ENCODE measurements at regions not wholly inside any gene's neighbourhood (a gene's known extent, or its start where the extent isn't known, plus 50 kb on each side); places are given as distances from the start of the nearest gene placed in this dataset.

DNA sequence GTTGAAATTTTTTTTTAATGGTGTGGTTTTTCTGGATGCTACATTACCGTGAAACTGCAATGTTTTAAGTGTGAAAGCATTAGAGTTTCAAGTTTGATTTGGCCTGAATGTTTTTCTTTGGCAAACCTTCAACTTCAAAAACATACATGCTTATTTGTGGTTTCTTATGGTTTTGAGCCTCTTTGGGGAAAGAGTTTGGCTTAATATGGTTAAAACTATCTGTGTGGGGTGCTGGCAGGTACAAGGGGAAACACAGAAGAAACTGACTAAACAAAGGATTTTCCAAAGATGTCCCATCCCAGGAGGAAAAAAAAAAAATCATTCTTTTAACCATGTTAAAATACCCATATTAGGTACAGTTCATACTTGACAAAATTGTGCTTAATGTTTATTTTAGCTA lies 121.1 kb downstream of the HGF start:
- no peak for DNase-seq

- no peak for DNase-seq
Measured at GRCh38 chr7:81645435-81645834, 124.4 kb downstream of the HGF start.

DNA sequence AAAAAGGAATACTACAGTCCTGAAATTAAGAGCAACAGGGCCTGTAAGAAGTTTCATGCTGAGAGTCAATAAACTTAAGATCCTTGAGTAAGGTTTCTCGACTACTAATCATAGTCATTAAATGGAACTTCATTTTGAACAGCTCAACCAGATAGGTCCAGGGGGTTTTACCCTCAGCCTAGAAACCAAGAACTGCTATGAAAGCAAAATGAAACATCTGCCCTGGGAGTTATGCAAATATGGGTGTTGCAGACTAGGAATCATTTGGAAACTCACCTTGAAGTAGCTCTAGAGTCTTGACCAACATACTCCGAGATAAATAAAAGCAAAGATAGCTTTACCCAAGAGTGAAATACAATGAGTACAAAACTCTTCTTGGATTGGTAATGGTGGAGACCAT lies 128.0 kb downstream of the HGF start:
- DNase-seq: no peak

GRCh38 chr7:81638198-81638597 lies 131.6 kb downstream of the HGF start:
- no peak for DNase-seq

DNA sequence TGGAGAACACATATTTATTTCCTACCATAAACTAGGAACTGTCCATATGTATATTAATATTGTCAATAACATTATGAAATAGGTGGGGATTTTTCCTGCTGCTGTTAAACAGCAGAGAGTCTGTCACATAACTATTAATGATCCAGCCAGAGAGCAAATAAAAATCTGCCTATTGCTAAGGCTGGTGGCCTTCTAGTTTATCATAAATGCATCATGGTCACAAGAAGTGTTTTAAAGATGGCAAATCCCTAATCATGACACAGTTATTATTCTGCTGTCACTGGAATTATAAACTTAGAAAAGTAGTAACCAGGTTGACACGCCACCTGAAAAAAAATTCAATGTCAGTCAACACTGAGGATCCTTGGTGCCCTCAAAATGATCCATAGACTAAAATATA lies 132.3 kb downstream of the HGF start:
- no peak for DNase-seq

- no peak for DNase-seq
Measured at GRCh38 chr7:81632418-81632817, 137.4 kb downstream of the HGF start.

DNA sequence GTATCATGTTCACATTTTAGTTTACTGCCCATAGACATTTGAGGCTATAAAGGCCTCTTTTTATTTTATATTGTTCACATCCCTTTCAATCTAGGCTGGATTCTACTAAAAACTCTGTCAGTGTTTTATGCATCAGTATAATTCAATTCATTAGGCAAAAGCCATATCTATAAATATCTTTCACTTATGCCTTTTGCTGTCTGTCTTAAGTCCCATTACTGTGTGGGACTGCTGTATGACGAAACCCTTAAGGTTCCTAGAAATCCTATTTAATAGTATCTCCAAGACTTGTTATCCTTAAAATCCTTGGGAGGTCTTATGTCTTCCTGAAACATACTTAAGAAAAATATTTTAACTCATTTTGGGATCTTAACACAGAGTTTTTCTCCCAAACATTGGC lies 139.2 kb downstream of the HGF start:
- no peak for DNase-seq

- no peak for DNase-seq
Measured at GRCh38 chr7:81629702-81630101, 140.1 kb downstream of the HGF start.

GRCh38 chr7:81628951-81629350 lies 140.9 kb downstream of the HGF start:
- no peak for DNase-seq

DNA sequence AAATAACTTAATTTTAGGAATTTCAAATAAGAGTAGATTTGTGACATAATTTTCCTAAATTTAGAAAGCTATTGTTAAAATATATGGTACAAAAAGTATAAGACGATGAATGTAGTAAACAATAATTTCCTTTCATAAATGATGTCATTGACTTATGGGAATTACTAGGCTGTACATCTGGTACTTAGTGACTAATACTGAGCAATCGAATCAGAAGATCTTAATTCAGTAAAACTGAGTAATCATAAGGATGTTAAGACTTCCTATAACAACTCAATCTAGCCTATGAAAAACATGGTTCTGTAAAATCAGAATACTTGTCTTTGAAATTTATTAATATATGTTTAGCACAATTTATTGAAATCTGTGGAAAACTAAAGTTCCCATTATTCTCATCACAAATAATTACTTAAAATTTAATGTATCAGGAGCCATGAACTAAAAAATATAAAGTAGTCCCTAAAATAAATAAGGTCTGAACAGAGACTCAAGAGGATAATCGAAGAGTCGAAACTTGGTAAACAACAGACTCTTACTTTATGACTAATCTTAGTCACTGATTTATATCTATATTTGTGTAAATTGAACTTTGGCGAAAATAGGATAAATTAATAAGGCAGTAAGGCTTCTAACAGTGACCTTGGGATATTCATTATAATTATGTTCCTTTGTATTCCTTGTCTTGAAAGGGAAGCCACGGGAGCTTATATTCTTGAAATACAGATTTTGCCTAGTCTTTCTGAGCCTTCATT lies 142.1 kb downstream of the HGF start:
- no peak for DNase-seq

DNA sequence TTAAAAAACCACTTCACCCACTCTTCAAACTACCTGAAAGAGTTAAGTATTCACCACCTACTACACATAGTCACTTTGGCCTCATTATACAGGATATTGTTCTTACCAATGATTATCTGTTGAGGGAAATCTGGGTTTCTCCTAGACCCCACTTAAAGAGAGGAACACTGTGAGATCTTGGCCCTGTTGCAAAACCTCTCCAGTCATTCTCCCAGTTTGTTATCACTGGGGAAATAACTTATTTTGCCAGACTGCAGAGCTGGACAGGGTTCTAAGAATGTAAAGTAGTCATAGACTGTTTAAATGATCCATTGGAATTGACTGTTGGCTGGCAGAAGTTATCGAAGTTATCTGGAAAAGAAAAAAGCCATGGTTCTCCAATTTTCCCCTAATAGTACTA lies 143.8 kb downstream of the HGF start:
- DNase-seq: no peak

GRCh38 chr7:81624650-81625631 lies 144.9 kb downstream of the HGF start:
- no peak for DNase-seq

DNA sequence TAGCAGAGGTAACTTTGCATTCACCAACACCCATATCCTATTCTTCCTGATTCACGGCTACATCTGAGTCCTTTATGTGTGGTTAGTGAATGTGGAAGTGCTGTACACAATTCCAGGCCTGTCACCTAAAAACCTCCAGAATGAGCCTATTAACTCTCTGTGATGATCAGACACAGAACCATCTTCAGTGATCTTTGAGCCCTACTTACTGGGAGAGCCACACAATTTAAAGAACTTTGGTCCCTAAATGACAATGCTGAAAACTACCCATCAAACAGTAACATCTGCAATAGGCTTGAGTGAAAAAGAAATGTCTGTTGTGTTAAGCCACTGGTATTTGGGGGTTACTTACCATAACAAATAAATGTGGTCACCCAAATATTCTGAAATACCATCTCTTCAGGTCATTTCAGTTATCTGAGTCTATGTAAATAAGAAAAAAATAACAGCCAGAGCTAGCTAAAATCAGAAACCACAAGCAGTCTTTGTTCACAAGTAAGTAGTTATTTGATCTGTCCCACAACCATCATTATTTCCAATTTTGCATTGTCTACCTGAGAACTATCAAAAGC lies 145.7 kb downstream of the HGF start:
- no peak for DNase-seq

DNA sequence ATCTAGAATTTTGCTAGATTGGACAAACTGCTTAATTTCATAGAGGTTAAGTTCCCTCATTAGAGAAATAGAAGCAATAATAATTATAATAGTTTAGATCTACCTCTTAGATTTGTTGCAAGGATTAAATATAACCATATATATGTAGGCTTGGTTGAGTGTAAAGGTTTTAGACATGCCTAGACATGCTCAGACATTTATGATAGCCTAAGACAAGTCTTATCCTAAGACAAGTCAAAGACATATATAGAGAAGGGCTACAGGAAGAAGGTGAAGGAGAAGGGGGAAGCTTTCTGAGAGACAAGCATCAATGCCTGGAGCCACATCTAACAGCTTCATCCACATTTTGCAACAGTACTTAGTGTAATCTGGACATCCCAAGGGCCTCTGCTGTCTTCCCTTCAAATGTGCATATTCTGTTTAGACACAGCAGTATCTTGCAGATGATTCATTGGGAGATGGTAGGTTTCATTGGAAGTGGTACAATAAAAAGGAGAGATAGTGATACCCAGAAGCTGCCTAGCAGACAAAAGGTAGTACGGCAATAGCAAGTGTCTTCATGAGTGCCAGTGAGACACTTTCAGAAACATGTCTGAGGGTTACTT lies 146.5 kb downstream of the HGF start:
- no peak for DNase-seq

DNA sequence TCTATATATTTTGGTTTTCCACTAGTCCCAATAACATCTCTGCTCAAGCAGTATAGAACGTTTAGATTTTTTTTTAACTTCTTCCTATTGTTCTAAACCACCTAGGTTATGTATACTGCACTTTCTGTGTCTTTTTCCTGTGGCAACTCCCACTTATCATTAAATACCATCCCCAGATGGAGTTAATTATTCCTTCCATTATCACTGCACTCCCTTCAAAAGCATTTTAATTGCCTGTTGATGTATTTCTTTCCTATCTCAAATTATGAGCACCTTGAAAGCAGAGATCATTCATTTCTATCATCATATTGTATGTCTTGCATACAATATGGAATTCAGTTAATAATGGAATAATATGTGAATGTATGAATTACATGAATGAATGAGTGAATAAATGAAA lies 148.0 kb downstream of the HGF start:
- DNase-seq: no peak

GRCh38 chr7:81618396-81619014 lies 151.3 kb downstream of the HGF start:
- DNase-seq: no peak

- DNase-seq: no peak
Measured at GRCh38 chr7:81616951-81617350, 152.9 kb downstream of the HGF start.

GRCh38 chr7:81611805-81612204 lies 158.0 kb downstream of the HGF start:
- no peak for DNase-seq

DNA sequence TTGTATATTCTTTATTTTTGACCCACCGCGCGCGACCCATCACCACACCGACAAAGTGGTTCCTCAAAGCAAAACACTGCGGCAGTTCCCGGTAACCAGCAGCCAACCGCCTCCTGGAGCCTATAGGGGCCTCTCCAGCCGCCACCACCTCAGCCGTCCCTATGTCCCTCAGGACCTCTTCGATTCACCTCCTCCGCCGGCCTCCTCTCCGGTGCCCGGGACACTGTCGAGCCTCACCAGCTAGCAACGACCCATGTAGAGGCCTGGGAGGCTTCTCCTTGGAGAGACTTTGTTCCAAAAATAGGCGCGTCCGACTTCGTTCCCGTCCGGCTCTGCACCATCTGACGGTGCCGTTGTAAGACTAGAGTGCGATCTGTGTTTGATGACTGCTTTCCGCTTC lies 158.8 kb downstream of the HGF start:
- no peak for DNase-seq

GRCh38 chr7:81608748-81609382 lies 161.0 kb downstream of the HGF start:
- DNase-seq: no peak

DNA sequence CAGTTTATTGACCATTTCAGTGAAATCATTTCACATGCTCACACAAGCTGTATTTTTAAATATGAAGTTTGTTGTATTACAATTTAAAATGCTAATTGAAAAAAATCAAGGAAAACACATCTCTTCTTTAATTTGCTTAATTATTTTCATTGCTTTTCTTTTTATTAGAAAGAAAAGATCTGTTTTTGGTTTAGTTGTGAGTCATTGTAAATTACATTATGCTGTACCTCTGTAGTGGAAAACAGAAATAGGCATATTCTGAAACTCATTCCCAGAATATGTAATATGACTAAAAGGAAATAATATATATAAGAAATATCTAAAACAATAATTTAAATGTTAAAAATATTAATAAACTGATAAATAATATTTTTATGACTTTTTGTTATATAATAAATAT lies 161.9 kb downstream of the HGF start:
- no peak for DNase-seq

DNA sequence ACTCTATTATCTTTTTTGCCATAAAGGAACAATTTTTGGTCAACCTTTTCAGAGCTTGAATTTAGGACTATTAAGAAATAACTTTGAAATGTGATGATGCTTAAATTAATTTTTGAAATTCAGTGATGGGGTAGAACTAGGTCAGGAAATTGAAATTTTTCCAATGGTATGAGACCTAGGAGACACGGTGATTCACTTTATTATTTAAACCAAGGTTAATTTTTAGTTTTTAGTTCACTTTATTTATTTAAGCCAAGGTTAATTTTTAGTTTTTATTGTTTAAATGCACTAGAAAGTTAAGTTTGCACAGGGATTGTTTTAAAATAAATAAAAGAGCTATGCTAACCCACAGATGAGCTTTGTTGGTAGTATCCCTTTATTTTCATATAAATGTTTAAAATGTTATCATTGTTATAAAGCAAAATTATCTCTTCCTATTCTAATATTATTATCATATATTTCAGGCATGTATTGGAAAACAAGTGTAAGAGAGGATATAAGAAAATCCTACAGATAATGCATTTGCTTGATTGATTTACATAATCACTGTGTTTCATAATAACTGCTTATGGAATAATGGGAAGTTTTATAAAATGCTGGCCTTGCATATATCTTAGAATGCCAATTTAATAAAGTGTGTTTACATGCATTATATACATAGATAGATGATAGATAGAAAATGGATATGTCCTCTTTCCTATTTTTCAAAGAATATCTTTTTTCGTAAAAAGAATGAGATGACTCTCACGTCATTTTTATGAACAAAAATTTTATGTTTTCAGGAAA lies 163.6 kb downstream of the HGF start:
- DNase-seq: no peak
